GM10248 (cell line): ENCODE measurements at regions not wholly inside any gene's neighbourhood (a gene's known extent, or its start where the extent isn't known, plus 50 kb on each side); places are given as distances from the start of the nearest gene placed in this dataset.
"Not testable (repeated sequence)": the region's sequence is repeated elsewhere in the genome, so short reads cannot be mapped to it uniquely, and the experiment has no call there.

Experiments used
- CTCF ChIA-PET: fragments of 300-600 bp; sonication (Branson Sonifier 250); formaldehyde crosslinking; extraction: SDS; loops from one replicate; lab custom pipeline; 2021; ENCODE audit warnings: antibody characterized with exemption; lab: Yijun Ruan, JAX
- POLR2A ChIA-PET: fragments of 350-650 bp; sonication (Branson Sonifier 250); formaldehyde crosslinking; extraction: SDS; loops from one replicate; lab custom pipeline; 2020; ENCODE audit warnings: antibody characterized with exemption; lab: Yijun Ruan, JAX
- DNase-seq: peaks from one replicate; pipeline ENCODE4 v3.0.0; 2012; ENCODE audit errors: extremely low spot score
- CTCF ChIP-seq: IDR thresholded peaks from 2 replicates; pipeline ENCODE4 v1.5.1; 2012; ENCODE audit warnings: mild to moderate bottlenecking, low read depth; ENCODE audit errors: extremely low read depth, missing control alignments, control extremely low read depth

- CTCF ChIA-PET: interaction anchor here (1.2 to 1.3 kb wide), 2 partner anchors 8 to 9 kb away, joined by 4 to 6 read pairs; no protein-coding TSS in a partner anchor
- TF ChIP-seq CTCF: no peak
- no peak for DNase-seq
- POLR2A ChIA-PET: no interaction called here
Measured at GRCh38 chr6:142648036-142648451, 296.9 kb downstream of the HIVEP2 start.

DNA sequence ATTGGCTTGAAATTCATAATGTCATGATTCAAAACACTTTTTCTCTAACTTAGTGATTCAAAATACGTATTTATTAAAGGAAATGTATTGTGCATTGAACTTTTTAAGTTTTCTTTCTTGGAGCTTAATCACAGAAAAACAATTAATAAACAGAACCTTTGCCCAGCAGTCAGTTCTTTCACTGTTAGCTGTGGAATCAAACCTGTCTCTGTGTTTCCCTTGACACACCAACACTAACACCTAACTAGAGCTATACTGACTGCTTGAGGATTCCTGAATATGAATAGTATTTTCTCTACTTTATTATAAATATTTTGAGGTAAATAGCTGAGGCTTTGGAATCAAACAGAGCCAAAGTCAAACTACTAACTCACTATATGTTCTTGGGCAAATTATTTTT, 296.4 kb downstream of the HIVEP2 start:
- CTCF ChIA-PET: interaction anchor here (1.2 to 1.3 kb wide), 2 partner anchors 9 kb away, joined by 4 to 6 read pairs; no protein-coding TSS in a partner anchor
- no peak for TF ChIP-seq CTCF
- DNase-seq: no peak
- POLR2A ChIA-PET: no interaction called here

DNA sequence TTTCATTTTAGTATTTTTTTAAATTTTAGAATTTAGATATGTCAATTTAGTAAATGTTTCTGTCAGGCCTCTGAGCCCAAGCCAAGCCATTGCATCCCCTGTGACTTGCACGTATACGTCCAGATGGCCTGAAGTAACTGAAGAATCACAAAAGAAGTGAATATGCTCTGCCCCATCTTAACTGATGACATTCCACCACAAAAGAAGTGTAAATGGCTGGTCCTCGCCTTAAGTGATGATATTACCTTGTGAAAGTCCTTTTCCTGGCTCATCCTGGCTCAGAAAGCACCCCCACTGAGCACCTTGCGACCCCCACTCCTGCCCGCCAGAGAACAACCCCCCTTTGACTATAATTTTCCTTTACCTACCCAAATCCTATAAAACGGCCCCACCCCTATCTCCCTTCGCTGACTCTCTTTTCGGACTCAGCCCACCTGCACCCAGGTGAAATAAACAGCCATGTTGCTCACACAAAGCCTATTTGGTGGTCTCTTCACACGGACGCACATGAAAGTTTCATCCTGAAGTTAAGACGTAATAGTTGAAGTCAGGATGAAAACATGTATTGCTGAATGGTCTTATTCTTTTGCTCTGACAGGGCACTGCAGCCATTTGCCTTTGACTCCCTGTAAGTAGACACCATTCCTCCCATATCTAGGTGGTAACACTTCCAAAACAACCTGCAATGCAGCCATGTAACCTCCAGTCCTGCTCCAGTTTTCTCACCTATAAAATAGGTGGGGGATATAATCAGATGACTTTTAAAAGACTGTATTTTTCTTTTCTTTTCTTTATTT, 295.3 kb downstream of the HIVEP2 start:
- CTCF ChIA-PET: interaction anchor here (1.2 kb wide), 1 partner anchor 10 kb away, joined by 4 read pairs; no protein-coding TSS in a partner anchor
- POLR2A ChIA-PET: interaction anchor here (0.6 kb wide), 1 partner anchor 98 kb away, joined by 4 read pairs; no protein-coding TSS in a partner anchor
- not testable (repeated sequence) for DNase-seq

DNA sequence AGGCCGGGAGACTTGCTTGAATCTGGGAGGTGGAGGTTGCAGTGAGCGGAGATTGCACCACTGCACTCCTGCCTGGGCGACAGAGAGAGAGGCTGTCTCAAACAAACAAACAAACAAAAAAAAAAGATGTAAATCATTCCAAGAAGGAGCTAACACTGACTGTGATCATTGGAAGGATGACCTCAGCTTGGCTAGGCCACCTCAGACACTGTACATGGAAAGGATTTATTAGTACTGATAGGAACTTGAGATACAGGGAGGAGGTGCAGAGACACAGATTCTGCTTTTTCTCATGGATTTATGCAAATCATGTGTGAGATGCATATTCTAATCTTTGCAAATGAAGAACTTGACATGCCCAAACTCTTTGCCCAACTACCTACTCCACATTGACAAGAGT, 293.6 kb downstream of the HIVEP2 start:
- TF ChIP-seq CTCF: no peak
- CTCF ChIA-PET: interaction anchor here (1.3 kb wide), 1 partner anchor 15 kb away, joined by 3 read pairs; no protein-coding TSS in a partner anchor
- POLR2A ChIA-PET: no interaction called here
- no peak for DNase-seq

GRCh38 chr6:142653710-142654420, 291.1 kb downstream of the HIVEP2 start:
- CTCF ChIA-PET: no interaction called here
- TF ChIP-seq CTCF: no peak
- POLR2A ChIA-PET: no interaction called here
- no peak for DNase-seq

DNA sequence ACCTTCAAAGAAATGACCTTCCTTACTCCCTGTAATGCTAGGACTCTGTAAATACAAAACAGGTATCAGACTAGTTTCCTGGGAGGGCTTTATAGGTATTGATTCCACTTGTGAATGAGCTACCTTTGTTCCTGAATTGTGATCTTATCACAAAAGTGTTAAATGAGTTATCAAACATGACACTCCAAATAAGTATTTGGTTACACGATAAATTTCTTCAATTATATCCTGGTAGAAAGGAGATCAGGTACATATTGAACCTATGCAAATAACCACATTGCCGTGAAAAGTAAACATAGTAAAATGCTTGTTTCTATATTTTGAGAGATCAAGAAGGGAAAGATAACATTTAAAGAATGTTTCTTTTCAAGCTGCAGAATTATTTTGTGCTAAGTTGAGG, 285.3 kb downstream of the HIVEP2 start:
- DNase-seq: no peak
- ChIA-PET POLR2A (no interaction called here), CTCF (no interaction called here)
- no peak for TF ChIP-seq CTCF
